Stimulated activated CD8-positive, alpha-beta memory T cell treated with anti-CD3 and anti-CD28 coated beads, Interleukin-4, amount 100 ng/mL, for 48 hours (primary cell): ENCODE measurements at regions not wholly inside any gene's neighbourhood (a gene's known extent, or its start where the extent isn't known, plus 50 kb on each side); places are given as distances from the start of the nearest gene placed in this dataset.

Source experiments
- DNase-seq: peaks from one replicate; pipeline ENCODE4 v3.0.0-alpha.2; 2020

DNA sequence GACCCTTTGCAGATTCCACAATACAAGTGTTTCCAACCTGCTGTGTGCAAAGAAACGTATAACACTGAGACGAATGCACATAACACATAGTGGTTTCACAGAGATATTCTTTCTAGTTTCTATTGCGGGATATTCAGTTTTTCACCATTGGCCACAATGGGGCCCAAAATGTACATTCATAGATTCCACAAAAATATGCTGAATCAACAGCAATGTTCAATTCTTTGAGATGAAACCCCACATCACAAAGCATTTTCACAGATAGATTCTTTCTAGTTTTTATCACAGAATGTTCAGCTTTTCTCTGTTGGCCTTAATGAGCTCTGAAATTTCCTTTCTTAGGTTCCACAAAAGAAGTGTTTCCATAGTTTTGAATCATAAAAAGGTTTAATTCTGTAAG, 2472.3 kb downstream of the TP53TG3F start:
- no peak for DNase-seq
